ENCODE measurements at regions not wholly inside any gene's neighbourhood (a gene's known extent, or its start where the extent isn't known, plus 50 kb on each side); places are given as distances from the start of the nearest gene placed in this dataset.

GRCh38 chr6:6748001-6748400 is 159.5 kb downstream of the LY86 start:
- H2BK20ac ChIP-seq (ENCODE audit: low read depth, low read length, poor library complexity, severe bottlenecking): no peak overlapping the region
- no peak overlapping the region for H4K8ac ChIP-seq (replicated peaks; ENCODE audit: insufficient read length, low read depth, low read length)
- no peak overlapping the region for H3K4me2 ChIP-seq (ENCODE audit: insufficient read depth, insufficient read length, low read length)
- H2BK12ac ChIP-seq (ENCODE audit: insufficient read length, low read depth, low read length): no peak overlapping the region
- H4K20me1 ChIP-seq (ENCODE audit: control insufficient read depth, insufficient read depth, insufficient read length): no peaks in the 10 kb centered on the region
- Mint-ChIP-seq H3K27me3 (ENCODE audit: low read depth) (peaks cover 2% of the 10 kb centered on the region), H3K27ac (no peak overlapping the region), H3K9me3 (peaks cover 2 to 7% of the 10 kb centered on the region in 2 experiments; a peak in 3 of 5 replicates), H3K4me1 (peaks cover 31 to 35% of the 10 kb centered on the region in 2 experiments), H3K4me3 (no peak overlapping the region), H3K36me3 (ENCODE audit: insufficient read depth in 1 of 3, low read depth in 3 of 3) (no peaks in the 10 kb centered on the region)
- no peak overlapping the region for H3K56ac ChIP-seq (ENCODE audit: insufficient read length, low read depth, low read length)
- H3K79me2 ChIP-seq (ENCODE audit: insufficient read depth, low read length): no peaks in the 10 kb centered on the region
- H3K27ac ChIP-seq (ENCODE audit: insufficient read length, low read depth, low read length): no peak overlapping the region
- H3K9me3 ChIP-seq (ENCODE audit: control insufficient read depth, low read depth, low read length): no peaks in the 10 kb centered on the region
- no peak for TF ChIP-seq CTCF (conservative IDR thresholded peaks at IDR 0.05)
- no peak overlapping the region for H3T11ph ChIP-seq (ENCODE audit: low read length)
- H2AFZ ChIP-seq (ENCODE audit: low read length): no peak overlapping the region
- H4K91ac ChIP-seq (ENCODE audit: insufficient read length, low read depth, low read length): no peak overlapping the region
- no peak overlapping the region for H3K23ac ChIP-seq (ENCODE audit: insufficient read length, low read depth, low read length)
- no peak overlapping the region for H3K4ac ChIP-seq (ENCODE audit: low read depth, low read length)
- no peak overlapping the region for H3K14ac ChIP-seq (ENCODE audit: insufficient read depth, low read length)
- no CpG with 5 or more reads among the region's 10 CpGs for WGBS (ENCODE audit: extremely low coverage, insufficient read length, low lambda C conversion rate)
- no peak overlapping the region for H2BK120ac ChIP-seq (ENCODE audit: low read depth, low read length, poor library complexity, severe bottlenecking)
- H3K4me1 ChIP-seq (ENCODE audit: insufficient read depth, low read length): no peaks in the 10 kb centered on the region
- no peaks in the 10 kb centered on the region for H3K79me1 ChIP-seq (ENCODE audit: insufficient read depth, low read depth, low read length, poor library complexity, severe bottlenecking)
- no peak overlapping the region for H2BK5ac ChIP-seq (ENCODE audit: insufficient read length, low read length)
- no peaks in the 10 kb centered on the region for H3K27me3 ChIP-seq (ENCODE audit: insufficient read depth, low read length)
- H3K9ac ChIP-seq (ENCODE audit: extremely low read depth, insufficient read length, low read length): no peak overlapping the region
- H2AK5ac ChIP-seq (ENCODE audit: insufficient read length, low read length): no peak overlapping the region
- H4K5ac ChIP-seq (ENCODE audit: insufficient read length, low read depth, low read length): no peak overlapping the region
- H3K18ac ChIP-seq (ENCODE audit: insufficient read length, low read depth, low read length): no peak overlapping the region
- no peak for DNase-seq
- H3K23me2 ChIP-seq (ENCODE audit: insufficient read length, low read depth, low read length, poor library complexity, severe bottlenecking): no peaks in the 10 kb centered on the region
- H2BK15ac ChIP-seq (ENCODE audit: low read depth, low read length): no peak overlapping the region
